GM18511 (cell line): ENCODE measurements at regions not wholly inside any gene's neighbourhood (a gene's known extent, or its start where the extent isn't known, plus 50 kb on each side); places are given as distances from the start of the nearest gene placed in this dataset.
"Not testable (repeated sequence)": the region's sequence is repeated elsewhere in the genome, so short reads cannot be mapped to it uniquely, and the experiment has no call there.

Experiments
- ATAC-seq: cut with Tn5 transposase; IDR thresholded peaks from one replicate; pipeline ENCODE4 v1.9.1; 2021; ENCODE audit warnings: mild to moderate bottlenecking, moderate library complexity; ENCODE audit not compliant: unreplicated experiment

DNA sequence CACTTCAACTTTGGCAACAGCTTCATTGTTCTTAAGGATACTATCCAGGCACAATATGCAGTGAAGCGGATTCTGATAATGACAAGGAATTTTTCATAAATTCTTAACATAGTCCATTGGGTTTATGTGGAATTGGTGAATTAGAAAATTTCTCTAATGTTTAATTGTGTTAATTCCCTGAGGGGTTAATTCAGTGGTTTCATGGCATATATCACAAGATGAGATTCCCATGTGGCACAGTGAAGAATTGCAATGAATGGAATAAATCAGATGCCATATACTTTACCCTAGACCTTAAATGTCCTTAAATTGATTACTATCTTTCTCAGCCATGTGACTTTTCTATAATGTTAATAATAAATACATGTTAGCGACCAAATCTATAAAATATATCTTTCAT, 1244.1 kb downstream of the ROBO2 start:
- no peak for ATAC-seq

GRCh38 chr3:78285032-78285728, 1245.3 kb downstream of the ROBO2 start:
- no peak for ATAC-seq

DNA sequence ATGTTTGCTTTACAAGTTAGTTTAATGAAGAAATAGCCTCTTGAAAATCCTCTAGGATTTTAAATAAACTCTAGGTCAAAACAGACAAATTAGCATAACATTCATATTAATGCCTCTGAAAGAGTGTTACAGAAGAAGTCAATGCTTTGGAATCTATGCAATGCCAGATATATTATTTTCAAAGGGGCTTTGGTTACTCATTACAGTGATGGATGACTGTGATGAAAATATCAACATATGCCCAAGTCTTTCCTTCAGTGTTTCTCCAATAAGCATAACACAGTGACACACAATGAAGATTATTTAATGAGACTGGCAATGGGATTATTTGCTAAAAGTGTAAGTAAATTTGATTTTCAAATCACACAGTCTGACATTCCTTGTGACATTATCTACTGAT, 1247.2 kb downstream of the ROBO2 start:
- no peak for ATAC-seq

DNA sequence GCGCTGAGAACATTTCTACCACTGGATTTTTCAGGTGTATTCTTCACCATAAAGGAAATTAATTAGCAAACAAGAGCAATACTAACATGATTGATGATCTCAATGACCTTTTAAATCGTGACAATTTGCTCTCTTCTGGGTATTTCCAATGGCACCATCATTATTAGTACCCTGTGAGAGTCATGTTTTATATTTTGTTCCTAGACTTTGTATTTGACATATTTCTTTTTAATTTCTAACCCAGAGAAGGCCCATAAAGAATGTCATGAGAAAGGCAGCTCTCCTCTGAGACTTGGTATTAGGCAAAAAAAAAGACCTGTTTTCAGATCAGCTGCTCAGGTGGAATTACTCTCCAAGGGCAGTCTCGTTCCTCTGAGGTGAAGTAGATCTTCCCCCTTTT, 1253.4 kb downstream of the ROBO2 start:
- no peak for ATAC-seq

DNA sequence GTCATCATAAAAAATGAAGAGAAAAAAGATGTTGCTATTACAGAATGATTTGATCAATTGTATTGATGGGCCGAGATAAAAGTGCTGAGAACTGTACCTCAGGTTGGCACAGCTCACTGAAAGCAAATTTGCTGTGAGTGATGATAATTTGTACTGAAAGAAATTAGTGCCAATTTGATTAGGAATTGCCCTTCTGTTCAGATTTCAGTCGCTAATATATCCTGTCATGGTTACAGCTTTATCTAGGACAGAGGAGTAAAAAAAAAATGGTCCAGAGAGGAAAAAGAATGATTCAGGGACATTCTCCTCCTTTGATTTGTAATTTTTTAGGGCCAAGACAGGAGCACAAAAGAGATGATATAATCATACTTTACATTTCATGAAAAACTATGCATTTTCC, 1264.2 kb downstream of the ROBO2 start:
- ATAC-seq, result no peak

GRCh38 chr3:78312851-78313250, 1273.0 kb downstream of the ROBO2 start:
- ATAC-seq, result no peak

DNA sequence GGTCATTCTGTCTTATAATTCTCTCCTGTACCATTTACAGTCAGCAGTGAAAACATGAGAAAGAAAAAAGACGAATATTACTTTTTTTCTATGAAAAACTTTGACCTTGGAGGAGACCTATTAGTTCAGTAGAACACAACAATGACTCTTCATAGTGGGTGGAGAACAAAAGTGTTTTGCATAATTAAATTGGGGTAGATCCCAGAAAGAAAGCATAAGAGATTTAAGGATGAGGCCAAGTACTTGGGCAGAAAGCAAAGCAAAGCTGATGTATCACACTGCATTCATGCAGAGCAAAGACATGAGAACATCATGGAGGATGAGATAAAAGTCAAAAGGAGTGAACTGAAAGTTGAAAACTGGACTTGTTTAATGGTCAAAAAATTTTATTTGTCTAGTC, 1273.4 kb downstream of the ROBO2 start:
- no peak for ATAC-seq

- ATAC-seq, result no peak
These were observed 1274.4 kb downstream of the ROBO2 start for GRCh38 chr3:78314327-78314726.

DNA sequence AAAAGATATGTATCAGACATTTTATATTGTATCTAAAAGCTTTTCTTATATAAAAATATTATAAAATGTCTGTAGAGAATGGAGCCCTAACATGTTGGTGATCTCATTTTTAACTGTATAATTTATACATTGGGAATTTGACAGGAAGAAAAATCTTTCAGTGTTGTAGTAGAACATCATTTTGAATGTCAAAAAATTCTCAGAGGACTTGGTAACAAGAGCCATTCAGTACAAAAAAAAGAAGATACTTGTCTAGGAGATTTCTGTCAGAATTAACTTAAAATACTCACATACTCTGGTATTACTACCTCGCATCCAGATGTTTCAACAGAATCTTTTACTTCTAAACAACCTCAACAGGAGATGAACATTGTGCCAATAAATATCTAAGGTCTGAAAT, 1277.9 kb downstream of the ROBO2 start:
- no peak for ATAC-seq

GRCh38 chr3:78322780-78323179, 1282.9 kb downstream of the ROBO2 start:
- no peak for ATAC-seq

GRCh38 chr3:78337801-78338211, 1297.9 kb downstream of the ROBO2 start:
- ATAC-seq, result no peak

DNA sequence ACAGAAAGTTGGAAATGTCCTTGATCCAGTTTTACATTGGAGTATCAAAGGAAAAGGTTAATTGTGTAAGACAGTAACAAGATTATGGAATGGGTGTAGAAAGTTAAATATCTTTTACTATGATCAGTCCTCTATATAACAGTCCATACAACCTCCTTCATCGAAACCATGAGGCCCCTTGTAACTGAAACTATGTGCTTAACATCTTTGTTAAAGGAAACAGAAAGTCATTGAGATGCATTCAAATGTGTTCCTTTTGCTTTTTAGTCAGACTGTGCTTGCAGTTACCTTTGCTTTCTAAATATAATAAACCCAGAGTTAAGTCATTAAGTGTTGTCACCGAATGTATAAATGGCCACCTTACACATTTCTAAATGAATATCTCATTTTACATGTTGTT, 1298.5 kb downstream of the ROBO2 start:
- peak; percentile 60 for ATAC-seq

- no peak for ATAC-seq
These were observed 1303.3 kb downstream of the ROBO2 start for GRCh38 chr3:78343221-78343620.

GRCh38 chr3:78344267-78344666, 1304.4 kb downstream of the ROBO2 start:
- ATAC-seq, result not testable (repeated sequence)

DNA sequence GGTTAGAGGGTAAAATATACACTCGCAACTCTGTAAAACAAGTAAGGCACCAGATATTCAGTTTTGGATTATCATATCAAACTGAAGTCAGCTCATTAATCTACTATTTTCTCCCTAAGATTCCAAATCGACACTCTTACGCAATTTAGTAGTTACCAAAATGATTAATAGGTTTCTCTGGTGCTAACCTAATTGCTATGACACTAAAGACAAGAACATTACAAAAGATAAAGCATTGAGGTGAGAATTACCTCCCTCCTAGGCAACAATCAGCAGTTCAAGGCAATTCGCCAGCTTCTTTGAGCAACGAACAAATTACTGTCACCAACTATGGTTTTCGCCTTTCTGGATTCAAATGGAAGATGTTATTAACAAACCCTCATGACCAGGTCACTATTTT, 1305.0 kb downstream of the ROBO2 start:
- no peak for ATAC-seq

GRCh38 chr3:78347176-78347575, 1307.3 kb downstream of the ROBO2 start:
- no peak for ATAC-seq

GRCh38 chr3:78348664-78349063, 1308.8 kb downstream of the ROBO2 start:
- ATAC-seq, result no peak

- ATAC-seq, result no peak
These were observed 1309.7 kb downstream of the ROBO2 start for GRCh38 chr3:78349571-78349970.

GRCh38 chr3:78351334-78351733, 1311.4 kb downstream of the ROBO2 start:
- no peak for ATAC-seq

GRCh38 chr3:78353231-78353630, 1313.3 kb downstream of the ROBO2 start:
- ATAC-seq, result no peak

GRCh38 chr3:78360849-78361248, 1321.0 kb downstream of the ROBO2 start:
- no peak for ATAC-seq

DNA sequence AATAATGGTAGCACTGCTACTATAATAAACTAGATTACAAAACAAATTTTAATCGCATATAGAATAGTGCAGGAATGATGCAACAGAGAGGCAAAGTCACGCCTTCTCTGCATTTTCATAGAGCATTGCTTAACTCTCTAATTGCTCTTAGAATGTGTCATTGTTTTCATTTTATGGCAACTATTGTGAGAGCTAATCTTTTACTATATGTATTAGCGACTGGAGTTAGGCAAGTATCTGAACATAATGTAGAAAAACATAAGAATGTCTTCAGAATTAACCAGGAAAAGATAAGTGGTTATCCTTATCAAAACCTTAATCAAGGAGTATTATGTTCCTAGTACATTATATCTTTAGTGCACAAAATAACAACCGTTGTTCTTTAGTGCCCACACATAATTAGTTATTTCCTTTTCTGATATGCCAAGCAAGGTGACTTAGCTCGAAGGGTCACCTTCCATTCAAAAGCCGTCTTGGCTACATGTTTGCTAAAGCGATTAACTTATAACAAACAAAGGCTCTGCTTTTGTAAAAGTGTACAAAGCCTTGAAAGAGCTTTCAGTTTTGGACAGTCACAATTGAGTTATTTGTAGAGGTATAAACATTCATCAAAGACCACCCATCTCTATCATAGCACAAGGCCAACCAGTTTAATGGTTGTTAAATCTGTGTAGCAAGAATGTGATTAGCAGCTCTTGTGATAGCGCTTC, 1328.9 kb downstream of the ROBO2 start:
- ATAC-seq, result no peak

- ATAC-seq, result no peak
These were observed 1350.3 kb downstream of the ROBO2 start for GRCh38 chr3:78390221-78390620.
